ENCODE measurements at regions not wholly inside any gene's neighbourhood (a gene's known extent, or its start where the extent isn't known, plus 50 kb on each side); places are given as distances from the start of the nearest gene placed in this dataset.

DNA sequence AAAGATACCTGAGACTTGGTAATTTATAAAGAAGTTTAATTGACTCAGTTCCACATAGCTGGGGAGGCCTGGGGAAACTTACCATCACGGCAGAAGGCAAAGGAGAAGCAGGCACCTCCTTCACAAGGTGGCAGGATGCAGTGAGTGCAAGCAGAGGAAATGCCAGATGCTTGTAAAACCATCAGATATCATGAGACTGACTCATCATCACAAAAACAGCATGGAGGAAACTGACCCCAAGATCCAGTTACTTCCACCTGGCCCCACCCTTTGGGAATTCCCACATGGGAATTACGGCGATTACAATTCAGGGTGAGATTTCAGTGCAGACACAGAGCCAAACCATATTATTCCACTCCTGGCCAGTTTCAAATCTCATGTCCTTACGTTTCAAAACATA lies 514.7 kb upstream of the SPANXN1 start:
- Histone ChIP-seq H3K4me1 (ENCODE audit: insufficient read depth) (no peaks in the 10 kb centered on the region), H3K4me3 (no peak overlapping the region), H3K4me2 (no peak overlapping the region), H2AFZ (no peak overlapping the region), H3K36me3 (ENCODE audit: insufficient read depth) (no peaks in the 10 kb centered on the region), H3K79me2 (replicated peaks; ENCODE audit: insufficient read depth) (no peaks in the 10 kb centered on the region), H4K20me1 (replicated peaks; ENCODE audit: insufficient read depth) (no peaks in the 10 kb centered on the region), H3K27me3 (ENCODE audit: insufficient read depth) (no peaks in the 10 kb centered on the region), H3F3A (replicated peaks; ENCODE audit: low read depth) (no peaks in the 10 kb centered on the region), H3K9me2 (ENCODE audit: insufficient read depth) (no peaks in the 10 kb centered on the region), H3K27ac (ENCODE audit: low read depth) (no peak overlapping the region)
- no peak for TF ChIP-seq EZH2 (IDR thresholded peaks at IDR 0.05; ENCODE audit: low read depth, unreplicated experiment)
- TF ChIP-seq NANOG (IDR thresholded peaks at IDR 0.05; ENCODE audit: borderline replicate concordance), result no peak
- TF ChIP-seq, protein P1, sequence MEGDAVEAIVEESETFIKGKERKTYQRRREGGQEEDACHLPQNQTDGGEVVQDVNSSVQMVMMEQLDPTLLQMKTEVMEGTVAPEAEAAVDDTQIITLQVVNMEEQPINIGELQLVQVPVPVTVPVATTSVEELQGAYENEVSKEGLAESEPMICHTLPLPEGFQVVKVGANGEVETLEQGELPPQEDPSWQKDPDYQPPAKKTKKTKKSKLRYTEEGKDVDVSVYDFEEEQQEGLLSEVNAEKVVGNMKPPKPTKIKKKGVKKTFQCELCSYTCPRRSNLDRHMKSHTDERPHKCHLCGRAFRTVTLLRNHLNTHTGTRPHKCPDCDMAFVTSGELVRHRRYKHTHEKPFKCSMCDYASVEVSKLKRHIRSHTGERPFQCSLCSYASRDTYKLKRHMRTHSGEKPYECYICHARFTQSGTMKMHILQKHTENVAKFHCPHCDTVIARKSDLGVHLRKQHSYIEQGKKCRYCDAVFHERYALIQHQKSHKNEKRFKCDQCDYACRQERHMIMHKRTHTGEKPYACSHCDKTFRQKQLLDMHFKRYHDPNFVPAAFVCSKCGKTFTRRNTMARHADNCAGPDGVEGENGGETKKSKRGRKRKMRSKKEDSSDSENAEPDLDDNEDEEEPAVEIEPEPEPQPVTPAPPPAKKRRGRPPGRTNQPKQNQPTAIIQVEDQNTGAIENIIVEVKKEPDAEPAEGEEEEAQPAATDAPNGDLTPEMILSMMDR (conservative IDR thresholded peaks at IDR 0.05; ENCODE audit: low read depth in 2 of 2), result no peak
- H3K36me3 Mint-ChIP-seq (ENCODE audit: low read depth), result peaks cover 7% of the 10 kb centered on the region; the same call in 1 of the 3 replicates
- H3K4me1 Mint-ChIP-seq, result no peaks in the 10 kb centered on the region
- H3K4me3 Mint-ChIP-seq, result no peak overlapping the region
- no peak overlapping the region for H3K27ac Mint-ChIP-seq
- H3K27me3 Mint-ChIP-seq (ENCODE audit: insufficient read depth, low read depth, poor library complexity), result peaks cover 4% of the 10 kb centered on the region
- ATAC-seq (no peak), DNase-seq (ENCODE audit: low spot score) (no peak)
- H3K9me3 Mint-ChIP-seq, result peaks cover 84% of the 10 kb centered on the region

DNA sequence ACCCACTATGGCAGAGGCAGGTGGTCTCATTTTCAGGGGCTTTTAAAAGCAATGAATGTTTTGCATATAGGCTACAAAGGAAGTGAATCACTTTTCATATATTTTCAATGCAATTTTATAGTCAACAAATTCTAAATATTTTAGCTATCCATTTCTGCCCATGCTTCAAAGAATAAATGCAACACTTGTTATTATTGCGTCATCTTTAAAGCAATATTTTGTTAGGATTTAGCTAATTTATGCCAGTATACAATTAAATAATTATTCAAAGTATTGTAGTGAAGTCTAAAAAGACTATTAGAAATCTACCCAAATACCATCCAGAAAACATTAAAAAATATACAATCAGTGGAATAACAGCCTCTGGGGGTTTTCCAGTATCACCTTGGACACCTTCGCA lies 509.1 kb upstream of the SPANXN1 start:
- Histone ChIP-seq H4K20me1 (replicated peaks; ENCODE audit: insufficient read depth) (no peaks in the 10 kb centered on the region), H3K4me1 (ENCODE audit: insufficient read depth) (no peaks in the 10 kb centered on the region), H3K4me3 (no peak overlapping the region), H3K27ac (ENCODE audit: low read depth) (no peak overlapping the region), H3K4me2 (no peak overlapping the region), H3K79me2 (replicated peaks; ENCODE audit: insufficient read depth) (no peaks in the 10 kb centered on the region), H3K36me3 (ENCODE audit: insufficient read depth) (no peaks in the 10 kb centered on the region), H3F3A (replicated peaks; ENCODE audit: low read depth) (no peaks in the 10 kb centered on the region), H3K9me2 (ENCODE audit: insufficient read depth) (no peaks in the 10 kb centered on the region), H3K27me3 (ENCODE audit: insufficient read depth) (no peaks in the 10 kb centered on the region), H2AFZ (no peak overlapping the region)
- Mint-ChIP-seq H3K4me1 (no peaks in the 10 kb centered on the region), H3K9me3 (peaks cover 83% of the 10 kb centered on the region), H3K4me3 (no peak overlapping the region), H3K36me3 (ENCODE audit: low read depth) (peaks cover 7% of the 10 kb centered on the region; the same call in 1 of the 3 replicates), H3K27me3 (ENCODE audit: insufficient read depth, low read depth, poor library complexity) (peaks cover 4% of the 10 kb centered on the region), H3K27ac (no peak overlapping the region)
- no peak for DNase-seq (ENCODE audit: low spot score)
- ATAC-seq, result no peak
- TF ChIP-seq JUNB (IDR thresholded peaks at IDR 0.05; ENCODE audit: unreplicated experiment), result no peak
- TF ChIP-seq, protein P1 (conservative IDR thresholded peaks at IDR 0.05; ENCODE audit: low read depth in 2 of 2), result no peak
- TF ChIP-seq, protein P2, sequence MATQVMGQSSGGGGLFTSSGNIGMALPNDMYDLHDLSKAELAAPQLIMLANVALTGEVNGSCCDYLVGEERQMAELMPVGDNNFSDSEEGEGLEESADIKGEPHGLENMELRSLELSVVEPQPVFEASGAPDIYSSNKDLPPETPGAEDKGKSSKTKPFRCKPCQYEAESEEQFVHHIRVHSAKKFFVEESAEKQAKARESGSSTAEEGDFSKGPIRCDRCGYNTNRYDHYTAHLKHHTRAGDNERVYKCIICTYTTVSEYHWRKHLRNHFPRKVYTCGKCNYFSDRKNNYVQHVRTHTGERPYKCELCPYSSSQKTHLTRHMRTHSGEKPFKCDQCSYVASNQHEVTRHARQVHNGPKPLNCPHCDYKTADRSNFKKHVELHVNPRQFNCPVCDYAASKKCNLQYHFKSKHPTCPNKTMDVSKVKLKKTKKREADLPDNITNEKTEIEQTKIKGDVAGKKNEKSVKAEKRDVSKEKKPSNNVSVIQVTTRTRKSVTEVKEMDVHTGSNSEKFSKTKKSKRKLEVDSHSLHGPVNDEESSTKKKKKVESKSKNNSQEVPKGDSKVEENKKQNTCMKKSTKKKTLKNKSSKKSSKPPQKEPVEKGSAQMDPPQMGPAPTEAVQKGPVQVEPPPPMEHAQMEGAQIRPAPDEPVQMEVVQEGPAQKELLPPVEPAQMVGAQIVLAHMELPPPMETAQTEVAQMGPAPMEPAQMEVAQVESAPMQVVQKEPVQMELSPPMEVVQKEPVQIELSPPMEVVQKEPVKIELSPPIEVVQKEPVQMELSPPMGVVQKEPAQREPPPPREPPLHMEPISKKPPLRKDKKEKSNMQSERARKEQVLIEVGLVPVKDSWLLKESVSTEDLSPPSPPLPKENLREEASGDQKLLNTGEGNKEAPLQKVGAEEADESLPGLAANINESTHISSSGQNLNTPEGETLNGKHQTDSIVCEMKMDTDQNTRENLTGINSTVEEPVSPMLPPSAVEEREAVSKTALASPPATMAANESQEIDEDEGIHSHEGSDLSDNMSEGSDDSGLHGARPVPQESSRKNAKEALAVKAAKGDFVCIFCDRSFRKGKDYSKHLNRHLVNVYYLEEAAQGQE (IDR thresholded peaks at IDR 0.05; ENCODE audit: unreplicated experiment), result no peak
- TF ChIP-seq EZH2 (IDR thresholded peaks at IDR 0.05; ENCODE audit: low read depth, unreplicated experiment), result no peak
- no peak for TF ChIP-seq POLR2AphosphoS5 (IDR thresholded peaks at IDR 0.05; ENCODE audit: low read depth)
- no peak for TF ChIP-seq EZH2phosphoT487 (IDR thresholded peaks at IDR 0.05; ENCODE audit: unreplicated experiment)
- TF ChIP-seq, protein P3, sequence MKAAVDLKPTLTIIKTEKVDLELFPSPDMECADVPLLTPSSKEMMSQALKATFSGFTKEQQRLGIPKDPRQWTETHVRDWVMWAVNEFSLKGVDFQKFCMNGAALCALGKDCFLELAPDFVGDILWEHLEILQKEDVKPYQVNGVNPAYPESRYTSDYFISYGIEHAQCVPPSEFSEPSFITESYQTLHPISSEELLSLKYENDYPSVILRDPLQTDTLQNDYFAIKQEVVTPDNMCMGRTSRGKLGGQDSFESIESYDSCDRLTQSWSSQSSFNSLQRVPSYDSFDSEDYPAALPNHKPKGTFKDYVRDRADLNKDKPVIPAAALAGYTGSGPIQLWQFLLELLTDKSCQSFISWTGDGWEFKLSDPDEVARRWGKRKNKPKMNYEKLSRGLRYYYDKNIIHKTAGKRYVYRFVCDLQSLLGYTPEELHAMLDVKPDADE (IDR thresholded peaks at IDR 0.05), result no peak
- no peak for TF ChIP-seq ZNF114 (CRISPR knock-in tag; IDR thresholded peaks at IDR 0.05)
